Fibroblast of the conjunctiva (primary cell): ENCODE measurements at regions not wholly inside any gene's neighbourhood (a gene's known extent, or its start where the extent isn't known, plus 50 kb on each side); places are given as distances from the start of the nearest gene placed in this dataset.

ENCODE experiments used
- DNase-seq: peaks from one replicate; pipeline ENCODE4 v3.0.0-alpha.2; 2010; ENCODE audit warnings: low read depth

DNA sequence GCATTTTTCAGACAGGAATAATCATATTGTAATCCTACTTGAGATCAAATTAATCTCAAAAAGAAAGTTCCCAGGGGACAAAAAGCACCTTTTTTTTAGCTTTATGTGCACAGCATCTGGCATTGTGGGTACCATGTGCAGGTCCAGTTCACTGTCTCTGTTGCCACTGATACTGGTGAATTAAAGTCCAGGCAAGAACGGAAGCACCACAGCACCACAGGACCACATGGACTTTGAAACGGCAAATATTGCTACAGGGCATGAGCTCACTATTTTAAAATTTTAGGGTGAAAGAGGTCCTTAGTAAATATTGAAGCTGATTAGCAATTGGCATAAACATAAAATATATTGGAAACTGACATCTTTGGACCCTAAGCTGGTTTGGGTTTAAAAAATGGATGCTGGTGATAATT is 709.0 kb downstream of the EPM2A start:
- no peak for DNase-seq

- no peak for DNase-seq
Measured at GRCh38 chr6:145028144-145028818, 707.0 kb downstream of the EPM2A start.

DNA sequence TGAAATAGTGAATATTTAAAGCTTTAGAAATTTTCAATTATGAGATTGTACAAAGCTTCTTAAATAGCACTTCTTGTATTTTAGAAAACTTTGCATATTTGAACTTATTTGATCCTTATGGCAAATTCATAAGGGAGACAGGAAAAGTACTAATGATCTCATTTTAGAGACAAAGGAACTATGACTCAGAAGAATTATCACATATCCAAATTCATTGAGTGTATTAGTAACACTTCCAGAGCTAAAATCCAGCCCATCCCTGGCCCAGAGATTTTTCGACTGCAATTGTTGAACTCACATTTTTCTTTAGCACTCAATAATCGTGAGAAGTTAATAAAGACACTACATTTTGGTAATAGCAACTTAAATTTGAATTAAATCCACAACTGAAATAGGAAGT is 704.3 kb downstream of the EPM2A start:
- no peak for DNase-seq

GRCh38 chr6:145031962-145032361 is 703.4 kb downstream of the EPM2A start:
- DNase-seq = no peak

DNA sequence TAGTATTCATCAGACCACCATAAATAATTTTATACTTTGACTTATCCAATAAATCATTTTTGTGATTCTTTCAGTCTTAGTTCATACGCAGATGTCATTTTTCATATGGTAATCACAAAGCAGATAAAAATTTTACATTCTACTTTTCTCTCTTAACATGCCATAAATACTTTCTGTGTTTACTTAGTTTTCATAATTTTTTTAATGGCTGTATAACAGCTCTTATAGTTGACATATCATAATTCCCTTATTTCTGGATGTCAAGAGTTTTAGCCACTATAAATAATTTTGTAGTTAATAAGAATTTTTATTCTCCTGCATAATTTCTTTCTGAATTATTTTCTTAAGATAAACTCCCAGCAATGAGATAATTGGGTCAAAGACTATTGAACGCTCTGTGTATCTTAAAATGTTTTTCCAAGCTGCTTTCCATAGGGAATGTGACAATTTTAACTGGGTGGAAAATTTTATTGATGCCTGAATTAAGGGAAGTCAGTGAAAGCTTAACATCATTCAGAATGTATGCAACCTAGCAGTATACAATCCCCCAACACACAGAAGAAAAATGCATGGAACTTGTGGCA is 702.7 kb downstream of the EPM2A start:
- no peak for DNase-seq

DNA sequence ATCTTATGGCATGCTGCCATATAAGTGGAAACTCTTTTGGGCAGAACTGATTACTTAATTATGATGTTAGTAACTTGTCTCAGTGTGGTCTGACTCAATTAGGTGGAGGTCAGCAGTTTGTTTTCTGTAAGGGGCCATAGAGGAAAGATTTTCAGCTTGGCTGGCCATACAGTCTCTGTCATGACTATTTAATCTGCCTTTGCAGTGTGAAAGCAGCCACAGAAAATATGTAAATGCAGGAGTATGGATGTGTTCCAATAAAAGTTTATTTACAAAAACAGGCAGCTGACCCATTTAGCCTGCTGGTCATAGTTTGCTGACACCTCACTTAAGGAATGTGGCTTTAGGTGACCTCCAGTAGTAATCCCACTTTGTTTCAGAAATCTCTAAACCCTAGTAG is 700.7 kb downstream of the EPM2A start:
- no peak for DNase-seq

DNA sequence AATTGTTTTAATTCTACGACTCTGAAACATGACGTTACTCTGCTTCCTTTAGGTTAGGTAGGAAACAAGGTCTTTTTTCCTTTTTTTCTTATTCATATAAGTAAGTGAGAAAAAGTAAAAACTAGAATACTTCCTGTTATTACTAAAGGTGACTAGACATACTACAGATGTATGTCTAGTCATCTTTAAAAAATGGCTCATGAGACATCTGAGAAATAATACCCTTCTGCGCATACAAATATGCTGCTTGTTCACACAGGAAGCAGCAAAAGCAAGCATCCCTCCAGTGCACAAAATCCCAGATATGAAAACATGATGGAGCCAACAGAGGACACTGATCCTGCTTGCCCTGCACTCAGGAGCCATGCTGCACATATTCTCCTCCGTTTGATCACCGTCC is 699.1 kb downstream of the EPM2A start:
- DNase-seq = no peak

- no peak for DNase-seq
Measured at GRCh38 chr6:145036848-145037567, 698.3 kb downstream of the EPM2A start.

GRCh38 chr6:145042559-145042958 is 692.8 kb downstream of the EPM2A start:
- no peak for DNase-seq

DNA sequence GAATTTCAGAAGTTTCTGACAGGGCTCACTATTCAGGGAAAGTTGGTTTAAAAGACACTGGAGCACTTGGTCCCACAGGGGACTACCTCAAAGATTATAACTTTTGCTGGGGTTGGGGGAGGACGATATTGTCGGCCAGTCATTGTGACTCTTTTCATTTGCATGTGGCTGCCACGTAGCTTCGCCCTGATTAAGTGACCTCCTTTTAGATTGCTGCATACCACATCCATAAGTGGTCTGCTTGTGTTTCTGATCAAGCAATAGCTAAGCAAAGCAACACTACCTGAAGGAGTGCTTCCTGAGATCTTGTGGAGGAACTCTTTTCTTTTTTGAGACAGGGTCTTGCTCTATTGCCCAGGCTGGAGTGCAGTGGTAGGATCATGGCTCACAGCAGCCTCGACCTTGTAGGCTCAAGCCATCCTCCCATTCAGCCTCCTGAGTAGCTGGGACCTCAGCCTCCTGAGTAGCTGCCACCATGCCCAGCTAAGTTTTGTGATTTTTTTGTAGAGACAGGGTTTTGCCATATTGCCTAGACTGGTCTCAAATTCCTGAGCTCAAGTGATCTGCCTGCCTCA is 691.3 kb downstream of the EPM2A start:
- DNase-seq = no peak

DNA sequence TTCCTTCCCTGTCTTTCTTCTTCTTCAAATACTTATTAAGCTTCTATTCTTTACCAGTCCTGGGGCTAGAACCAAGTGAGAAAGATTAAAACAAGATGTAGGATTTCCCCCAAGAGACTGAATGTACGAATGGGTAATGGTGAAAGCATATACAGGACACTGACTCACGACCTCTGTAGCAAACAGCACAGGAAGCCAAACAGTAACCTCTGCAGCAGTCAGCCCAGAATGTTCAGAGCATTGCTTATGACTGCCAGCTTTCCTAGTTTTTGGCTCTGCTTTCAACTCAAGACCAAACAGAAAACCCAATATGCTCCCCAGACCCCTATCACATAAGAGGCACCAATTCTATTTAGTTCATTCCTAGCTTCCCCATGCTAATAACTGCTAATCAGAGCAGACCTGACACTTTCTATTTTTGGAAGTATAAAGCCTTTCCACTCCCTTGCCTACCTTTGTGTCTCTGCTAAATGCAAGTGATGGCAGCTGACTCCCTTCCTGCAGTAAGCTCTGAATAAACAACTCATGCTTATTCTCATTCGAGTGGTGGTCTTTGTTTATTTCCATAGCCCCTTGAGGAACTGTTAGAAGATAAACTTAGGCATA is 690.6 kb downstream of the EPM2A start:
- peak; percentile 87 for DNase-seq

DNA sequence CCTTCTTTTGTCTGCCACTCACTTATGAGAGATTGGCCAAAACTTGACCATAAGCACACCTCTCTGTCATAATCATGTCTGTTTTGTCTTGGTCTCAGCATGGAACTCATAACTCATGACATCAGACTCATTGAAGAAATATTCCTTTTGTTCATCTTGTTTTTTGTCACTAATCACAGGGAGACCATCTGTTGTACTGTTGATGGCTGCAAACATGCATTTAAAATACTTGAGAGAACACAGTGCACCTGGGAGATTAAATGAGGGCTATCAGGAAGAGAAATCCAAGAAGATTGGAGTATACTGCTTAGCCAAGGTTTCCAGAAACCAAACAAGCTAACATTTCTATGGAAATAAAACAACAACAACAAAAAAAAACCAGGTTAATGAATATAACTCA is 689.7 kb downstream of the EPM2A start:
- DNase-seq = no peak

DNA sequence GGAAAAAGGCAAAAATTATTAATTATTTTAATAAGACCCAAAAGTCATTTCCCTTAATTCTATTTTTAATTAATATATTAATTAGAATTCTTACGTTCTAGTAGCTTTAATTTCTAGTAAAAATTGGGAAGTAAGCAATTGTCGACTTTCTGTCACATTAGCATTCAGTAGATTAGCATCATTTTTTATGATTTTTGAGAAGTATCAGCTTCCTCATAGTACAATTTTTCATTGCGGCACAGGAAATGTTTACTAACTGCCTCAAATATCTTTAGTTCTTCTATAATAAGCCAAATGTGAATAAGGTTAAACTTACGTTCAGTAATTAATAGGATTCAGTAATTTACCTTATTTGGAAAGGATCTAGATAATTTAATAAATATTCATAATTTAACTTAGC is 687.4 kb downstream of the EPM2A start:
- DNase-seq = no peak

DNA sequence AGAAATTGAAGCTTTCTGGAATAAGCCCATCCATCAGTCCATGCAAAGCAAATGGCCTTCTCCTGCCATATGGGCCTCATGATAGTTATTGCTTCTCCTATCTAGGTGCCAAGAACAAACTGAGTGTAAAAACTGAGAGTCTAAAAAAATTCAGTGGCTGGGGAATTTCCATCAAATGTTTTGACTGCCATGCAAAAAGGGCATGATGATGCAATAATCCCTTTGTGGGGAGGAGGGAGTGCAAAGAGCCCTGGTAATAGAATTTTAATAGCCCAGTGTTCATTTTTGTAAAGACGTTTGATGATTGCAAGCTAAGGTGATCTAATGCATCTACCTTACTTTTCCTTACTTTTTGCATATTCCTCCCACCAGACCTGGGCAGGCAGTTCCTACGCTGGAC is 683.7 kb downstream of the EPM2A start:
- no peak for DNase-seq

- DNase-seq = no peak
Measured at GRCh38 chr6:145055567-145055966, 679.8 kb downstream of the EPM2A start.

DNA sequence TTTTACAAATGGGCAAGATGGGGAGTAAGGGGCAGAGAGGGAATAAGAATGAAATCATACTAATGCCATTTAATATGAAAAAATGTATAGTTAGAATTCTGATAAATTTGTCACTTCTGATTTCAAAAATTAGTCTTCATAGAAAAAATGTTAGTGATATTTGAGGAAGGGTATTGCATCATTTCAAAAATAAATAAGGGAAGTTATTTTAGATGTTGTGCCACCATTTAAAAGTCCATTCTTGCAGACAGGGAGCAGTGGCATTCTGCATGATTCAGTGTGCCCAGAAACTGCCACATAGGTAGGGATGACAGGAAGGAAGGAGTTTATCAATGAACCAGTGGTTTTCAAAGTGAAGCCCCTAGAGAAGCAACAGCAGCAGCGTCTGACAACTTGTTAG is 674.6 kb downstream of the EPM2A start:
- no peak for DNase-seq

DNA sequence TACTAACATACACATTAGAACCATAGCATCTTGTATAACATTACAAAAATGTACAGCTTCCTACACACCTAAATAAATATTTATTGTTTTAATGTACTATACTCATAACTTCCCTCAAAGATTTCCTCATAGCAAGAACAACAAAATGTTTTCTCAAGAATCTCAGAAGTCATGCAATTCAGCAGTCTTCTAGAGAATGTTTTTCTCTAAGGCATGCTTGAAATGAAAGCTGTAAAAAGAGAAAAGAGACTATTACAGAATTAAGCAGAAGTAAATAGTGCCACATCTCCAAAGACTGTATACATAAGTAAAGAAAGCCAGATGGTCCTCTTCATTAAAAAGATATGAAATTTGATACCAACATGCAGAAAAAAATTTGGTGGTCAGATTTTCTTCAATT is 672.2 kb downstream of the EPM2A start:
- DNase-seq = no peak

- no peak for DNase-seq
Measured at GRCh38 chr6:145067430-145067829, 667.9 kb downstream of the EPM2A start.

GRCh38 chr6:145068577-145068976 is 666.7 kb downstream of the EPM2A start:
- no peak for DNase-seq

GRCh38 chr6:145069966-145070365 is 665.4 kb downstream of the EPM2A start:
- DNase-seq = no peak

GRCh38 chr6:145070791-145071190 is 664.5 kb downstream of the EPM2A start:
- no peak for DNase-seq

- DNase-seq = no peak
Measured at GRCh38 chr6:145071836-145072235, 663.5 kb downstream of the EPM2A start.

- no peak for DNase-seq
Measured at GRCh38 chr6:145073811-145074210, 661.5 kb downstream of the EPM2A start.
